Fibroblast of lung (primary cell): ENCODE measurements at regions not wholly inside any gene's neighbourhood (a gene's known extent, or its start where the extent isn't known, plus 50 kb on each side); places are given as distances from the start of the nearest gene placed in this dataset.

Experiments
- DNase-seq, 2 donors: peaks; one replicate each; pipeline versions ENCODE4 v3.0.0 to v3.0.0-alpha.2; 2010; ENCODE audit warnings: low read depth in 2 of 2
- H2AFZ ChIP-seq: 2 replicates; pipeline ENCODE4 v1.5.1; 2012; ENCODE audit warnings: low read length, control low read depth, inconsistent platforms
- H3K27ac ChIP-seq: 2 replicates; pipeline ENCODE4 v1.5.1; 2011; ENCODE audit warnings: low read length, control low read depth; ENCODE audit not compliant: insufficient read depth
- H3K27me3 ChIP-seq: 2 replicates; pipeline ENCODE4 v1.5.1; 2011; ENCODE audit warnings: mild to moderate bottlenecking, low read length; ENCODE audit not compliant: control insufficient read depth, insufficient read depth
- H3K36me3 ChIP-seq: 2 replicates; pipeline ENCODE4 v1.5.1; 2011; ENCODE audit warnings: low read length; ENCODE audit not compliant: control insufficient read depth, insufficient read depth
- H3K4me1 ChIP-seq: 2 replicates; pipeline ENCODE4 v1.5.1; 2011; ENCODE audit warnings: low read length; ENCODE audit not compliant: control insufficient read depth, insufficient read depth; ENCODE audit errors: extremely low read depth
- H3K4me2 ChIP-seq: 2 replicates; pipeline ENCODE4 v1.5.1; 2011; ENCODE audit warnings: low read length, control low read depth; ENCODE audit not compliant: insufficient read depth; ENCODE audit errors: extremely low read depth
- H3K4me3 ChIP-seq, 4 experiments: fragments of 200-600 bp in 1 of 4; sonication (generic) in 1 of 4; replicated peaks in 1 of 4; 2 replicates each; pipeline ENCODE4 v1.5.1; 2011 to 2016; ENCODE audit warnings: low read length in 4 of 4, low read depth in 3 of 4, mild to moderate bottlenecking in 3 of 4, control low read depth in 2 of 4, inconsistent platforms in 1 of 4, mixed read lengths in 1 of 4; ENCODE audit not compliant: insufficient read depth in 1 of 4; ENCODE audit errors: control extremely low read depth in 1 of 4
- H3K79me2 ChIP-seq: 2 replicates; pipeline ENCODE4 v1.5.1; 2012; ENCODE audit warnings: mild to moderate bottlenecking, low read length, inconsistent platforms; ENCODE audit not compliant: control insufficient read depth, insufficient read depth
- H3K9ac ChIP-seq: 2 replicates; pipeline ENCODE4 v1.5.1; 2011; ENCODE audit warnings: mild to moderate bottlenecking, low read length, control low read depth; ENCODE audit not compliant: insufficient read depth
- H3K9me3 ChIP-seq: 2 replicates; pipeline ENCODE4 v1.5.1; 2012; ENCODE audit warnings: low read depth, low read length; ENCODE audit not compliant: control insufficient read depth, insufficient read depth
- H4K20me1 ChIP-seq: 2 replicates; pipeline ENCODE4 v1.5.1; 2011; ENCODE audit warnings: low read length; ENCODE audit not compliant: control insufficient read depth, insufficient read depth; ENCODE audit errors: extremely low read depth
- CTCF ChIP-seq, 2 donors: IDR thresholded peaks in 1 of 2; conservative IDR thresholded peaks in 1 of 2; 1 replicate in 1 of 2; 2 replicates in 1 of 2; pipeline ENCODE4 v1.5.1; 2011 to 2012; ENCODE audit warnings: low read length in 2 of 2, control low read depth in 1 of 2, inconsistent platforms in 1 of 2, low read depth in 1 of 2, mild to moderate bottlenecking in 1 of 2
- EZH2 ChIP-seq: IDR thresholded peaks from 2 replicates; pipeline ENCODE4 v1.5.1; 2012; ENCODE audit warnings: low read length, control low read depth, mild to moderate bottlenecking; ENCODE audit errors: missing control alignments

GRCh38 chr5:105530716-105531261 lies 1968.2 kb upstream of the NUDT12 start:
- no peaks in the 10 kb centered on the region for H4K20me1 ChIP-seq
- H3K27ac ChIP-seq = no peak overlapping the region
- H3K36me3 ChIP-seq = no peaks in the 10 kb centered on the region
- no peaks in the 10 kb centered on the region for H3K9me3 ChIP-seq
- H3K79me2 ChIP-seq = no peaks in the 10 kb centered on the region
- H3K27me3 ChIP-seq = no peaks in the 10 kb centered on the region
- no peak for DNase-seq
- no peak overlapping the region for H3K4me2 ChIP-seq
- no peak overlapping the region for H3K9ac ChIP-seq
- H3K4me1 ChIP-seq = no peaks in the 10 kb centered on the region
- no peak overlapping the region for H3K4me3 ChIP-seq
- TF ChIP-seq CTCF (conservative IDR thresholded peaks at IDR 0.05 in 1 of 2, IDR thresholded peaks at IDR 0.05 in 1 of 2; ENCODE audit: low read depth in 1 of 2, low read length in 2 of 2) (no peak), EZH2 (no peak)
- H2AFZ ChIP-seq = no peak overlapping the region

GRCh38 chr5:105529851-105530250 lies 1967.3 kb upstream of the NUDT12 start:
- no peaks in the 10 kb centered on the region for H3K9me3 ChIP-seq
- H3K36me3 ChIP-seq = no peaks in the 10 kb centered on the region
- no peak overlapping the region for H3K9ac ChIP-seq
- no peak overlapping the region for H3K27ac ChIP-seq
- no peaks in the 10 kb centered on the region for H3K4me1 ChIP-seq
- H3K4me2 ChIP-seq = no peak overlapping the region
- no peaks in the 10 kb centered on the region for H4K20me1 ChIP-seq
- H3K27me3 ChIP-seq = no peaks in the 10 kb centered on the region
- no peaks in the 10 kb centered on the region for H3K79me2 ChIP-seq
- H3K4me3 ChIP-seq = no peak overlapping the region
- no peak overlapping the region for H2AFZ ChIP-seq
- TF ChIP-seq CTCF (conservative IDR thresholded peaks at IDR 0.05 in 1 of 2, IDR thresholded peaks at IDR 0.05 in 1 of 2; ENCODE audit: low read depth in 1 of 2, low read length in 2 of 2) (no peak), EZH2 (no peak)
- DNase-seq = no peak

- no peak overlapping the region for H2AFZ ChIP-seq
- peak; percentile 28 to 43 for DNase-seq
Measured at GRCh38 chr5:105508519-105508918, 1945.9 kb upstream of the NUDT12 start.

More at GRCh38 chr5:105508519-105508918, 1945.9 kb upstream of the NUDT12 start:
- Histone ChIP-seq H3K4me2 (no peak overlapping the region), H3K27ac (no peak overlapping the region), H3K36me3 (no peaks in the 10 kb centered on the region), H3K27me3 (no peaks in the 10 kb centered on the region), H3K4me3 (no peak overlapping the region), H3K9ac (no peak overlapping the region), H3K9me3 (no peaks in the 10 kb centered on the region), H3K79me2 (no peaks in the 10 kb centered on the region), H3K4me1 (no peaks in the 10 kb centered on the region), H4K20me1 (no peaks in the 10 kb centered on the region)
- TF ChIP-seq CTCF (conservative IDR thresholded peaks at IDR 0.05 in 1 of 2, IDR thresholded peaks at IDR 0.05 in 1 of 2; ENCODE audit: low read depth in 1 of 2, low read length in 2 of 2) = no peak
- no peak for TF ChIP-seq EZH2
